Endothelial cell of umbilical vein (primary cell): ENCODE measurements at regions not wholly inside any gene's neighbourhood (a gene's known extent, or its start where the extent isn't known, plus 50 kb on each side); places are given as distances from the start of the nearest gene placed in this dataset.

Source experiments
- BruUV-seq: library from RNA; stranded (reverse); fragments of 400-500 nt; replicated peaks from 2 replicates; lab custom pipeline; 2021; lab: Mats Ljungman, UMichigan
- CTCF ChIA-PET: fragments of 300-600, 350-600 bp; sonication (Branson Sonifier 250); formaldehyde crosslinking; loops from one replicate; lab custom pipeline; 2021; ENCODE audit warnings: antibody characterized with exemption, inconsistent platforms; lab: Charles Lee
- POLR2A ChIA-PET: fragments of 300-600, 350-600 bp; sonication (Branson Sonifier 250); formaldehyde crosslinking; loops from one replicate; lab custom pipeline; 2021; ENCODE audit warnings: antibody characterized with exemption, inconsistent platforms; lab: Charles Lee
- DNase-seq: peaks from one replicate; pipeline ENCODE4 v3.0.0-alpha.2; 2011; ENCODE audit warnings: low read depth, low spot score
- FAIRE-seq: peaks from 2 replicates; lab custom pipeline; 2011; peaks lifted over from hg19 to GRCh38; lab: Jason Lieb, UNC
- H2AFZ ChIP-seq: 2 replicates; pipeline ENCODE4 v1.6.0; 2012; ENCODE audit warnings: low read depth, low read length, control low read depth, inconsistent platforms
- H3K27ac ChIP-seq: 2 replicates; pipeline ENCODE4 v1.5.1; 2011; ENCODE audit warnings: low read depth, mild to moderate bottlenecking, control low read depth, low read length, moderate library complexity; ENCODE audit not compliant: insufficient read depth
- H3K27me3 ChIP-seq, 2 experiments: 2 replicates each; pipeline versions ENCODE4 v1.6.0 to v1.6.1; 2011; ENCODE audit warnings: low read length in 2 of 2, mixed read lengths in 1 of 2; ENCODE audit not compliant: control insufficient read depth in 2 of 2, insufficient read depth in 2 of 2
- H3K36me3 ChIP-seq, 2 experiments: 2 replicates in 1 of 2; 3 replicates in 1 of 2; pipeline ENCODE4 v1.5.1; 2011; ENCODE audit warnings: low read length in 2 of 2, mild to moderate bottlenecking in 1 of 2, moderate library complexity in 1 of 2; ENCODE audit not compliant: control insufficient read depth in 2 of 2, insufficient read depth in 2 of 2; ENCODE audit errors: extremely low read depth in 1 of 2
- H3K4me1 ChIP-seq: 3 replicates; pipeline ENCODE4 v1.5.1; 2011; ENCODE audit warnings: mild to moderate bottlenecking, low read length; ENCODE audit not compliant: control insufficient read depth, insufficient read depth; ENCODE audit errors: extremely low read depth
- H3K4me2 ChIP-seq: 2 replicates; pipeline ENCODE4 v1.6.1; 2011; ENCODE audit warnings: low read length, control low read depth, mixed read lengths; ENCODE audit not compliant: insufficient read depth
- H3K4me3 ChIP-seq, 3 experiments: fragments of 200-600 bp in 1 of 3; sonication (generic), shearing (Covaris generic) in 1 of 3; replicated peaks in 1 of 3; 2 replicates each; pipeline ENCODE4 v1.5.1; 2011 to 2016; ENCODE audit warnings: control low read depth in 3 of 3, low read length in 3 of 3, mild to moderate bottlenecking in 2 of 3, inconsistent platforms in 1 of 3, low read depth in 1 of 3, moderate library complexity in 1 of 3; ENCODE audit not compliant: insufficient read depth in 1 of 3
- H3K79me2 ChIP-seq: 2 replicates; pipeline ENCODE4 v1.6.0; 2012; ENCODE audit warnings: low read length, inconsistent platforms; ENCODE audit not compliant: control insufficient read depth, insufficient read depth
- H3K9ac ChIP-seq: replicated peaks from 2 replicates; pipeline ENCODE3; 2011; ENCODE audit warnings: low read length, control low read depth; ENCODE audit not compliant: insufficient read depth; ENCODE audit errors: extremely low read depth
- H3K9me1 ChIP-seq: replicated peaks from 3 replicates; pipeline ENCODE4 v1.6.0; 2011; ENCODE audit warnings: mild to moderate bottlenecking, low read length; ENCODE audit not compliant: control insufficient read depth, insufficient read depth; ENCODE audit errors: extremely low read depth
- H3K9me3 ChIP-seq: replicated peaks from 2 replicates; pipeline ENCODE4 v1.5.1; 2012; ENCODE audit warnings: low read length, inconsistent platforms; ENCODE audit not compliant: control insufficient read depth, insufficient read depth
- H4K20me1 ChIP-seq: replicated peaks from 2 replicates; pipeline ENCODE3; 2011; ENCODE audit warnings: mild to moderate bottlenecking, low read length; ENCODE audit not compliant: control insufficient read depth, insufficient read depth; ENCODE audit errors: extremely low read depth
- EZH2 ChIP-seq: IDR thresholded peaks from 2 replicates; pipeline ENCODE4 v1.6.1; 2012; ENCODE audit warnings: borderline replicate concordance, low read depth, mild to moderate bottlenecking, moderate library complexity, low read length, inconsistent platforms; ENCODE audit not compliant: severe bottlenecking
- FOS ChIP-seq: IDR thresholded peaks from 2 replicates; pipeline ENCODE4 v1.6.1; 2011; ENCODE audit warnings: mild to moderate bottlenecking, low read length, moderate library complexity, borderline replicate concordance; ENCODE audit not compliant: insufficient read depth
- GATA2 ChIP-seq: IDR thresholded peaks from 2 replicates; pipeline ENCODE4 v1.7.0; 2011; ENCODE audit warnings: low read depth, mild to moderate bottlenecking, moderate library complexity, mixed read lengths, low read length; ENCODE audit not compliant: insufficient read length, insufficient read depth
- JUN ChIP-seq: IDR thresholded peaks from 2 replicates; pipeline ENCODE4 v1.6.1; 2011; ENCODE audit warnings: borderline replicate concordance, low read depth; ENCODE audit not compliant: insufficient read length, insufficient read depth
- MYC ChIP-seq: IDR thresholded peaks from one replicate; pipeline ENCODE4 v1.6.1; 2011; ENCODE audit warnings: mild to moderate bottlenecking, low read depth, low read length
- POLR2A ChIP-seq: IDR thresholded peaks from 2 replicates; pipeline ENCODE4 v1.6.1; 2012; ENCODE audit warnings: low read depth, mild to moderate bottlenecking, control low read depth, low read length
- POLR2AphosphoS5 ChIP-seq: IDR thresholded peaks from 2 replicates; pipeline ENCODE4 v1.6.1; 2012; ENCODE audit warnings: low read depth, mild to moderate bottlenecking, control low read depth, low read length, moderate library complexity; ENCODE audit not compliant: insufficient read depth
- dilution Hi-C: fragments of 300-500 bp; cut with MboI; formaldehyde crosslinking; loops from one replicate; pipeline ENCODE4 v1.15.0; 2019; ENCODE audit warnings: low sequenced_read_pairs; ENCODE audit not compliant: extremely low pct_ligation_motif_present
- intact Hi-C: fragments of 100-400 bp; cut with micrococcal nuclease; formaldehyde crosslinking; loops from one replicate; pipeline ENCODE4 v1.10.0; 2022
- TF ChIP-seq, protein P1 (sequence below): IDR thresholded peaks from 2 replicates; pipeline ENCODE4 v1.6.1; 2011; ENCODE audit not compliant: insufficient read depth, insufficient read length
- TF ChIP-seq, protein P2 (sequence below), 2 donors: IDR thresholded peaks; 1 replicate in 1 of 2; 2 replicates in 1 of 2; pipeline ENCODE4 v1.5.1; 2011; ENCODE audit warnings: low read length in 2 of 2, mild to moderate bottlenecking in 2 of 2, moderate library complexity in 2 of 2, control low read depth in 1 of 2, inconsistent platforms in 1 of 2, low read depth in 1 of 2; ENCODE audit not compliant: insufficient read depth in 1 of 2; ENCODE audit errors: extremely low read depth in 1 of 2

DNA sequence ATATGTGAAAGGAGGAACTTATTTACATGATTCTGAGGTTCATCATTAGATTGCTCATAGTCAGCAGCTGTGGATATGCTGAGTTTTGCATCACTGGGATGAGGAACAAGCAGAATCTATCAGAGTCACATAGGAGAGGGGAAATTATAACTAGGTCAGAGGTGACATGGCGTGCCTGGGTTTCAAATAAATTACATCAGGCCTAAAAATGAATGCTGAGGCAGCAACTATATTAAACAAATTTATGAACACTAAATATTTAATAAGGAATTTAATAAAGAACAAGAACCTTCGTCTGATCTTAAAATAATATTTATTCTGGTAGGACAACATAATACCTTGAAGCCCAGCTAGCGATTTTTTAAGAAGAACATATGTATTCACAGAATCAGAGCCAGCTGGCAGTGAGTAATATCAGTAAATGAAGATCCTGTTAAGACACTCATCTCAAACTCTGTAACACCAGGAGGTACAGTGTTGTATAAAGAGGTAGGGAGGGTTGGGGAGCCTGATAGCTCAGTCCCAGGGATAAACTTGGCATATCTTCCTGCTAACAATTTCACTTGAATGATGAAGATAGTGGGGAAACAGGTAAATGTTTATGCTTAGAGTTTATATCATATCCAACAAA is 60.9 kb upstream of the HS3ST1 start:
- Histone ChIP-seq H3K4me3 (no peak overlapping the region), H3K36me3 (no peaks in the 10 kb centered on the region), H2AFZ (no peak overlapping the region), H3K27ac (no peak overlapping the region), H3K9me3 (no peaks in the 10 kb centered on the region), H3K4me2 (no peak overlapping the region), H3K27me3 (no peaks in the 10 kb centered on the region), H4K20me1 (no peaks in the 10 kb centered on the region), H3K79me2 (no peaks in the 10 kb centered on the region), H3K9ac (no peak overlapping the region), H3K9me1 (no peaks in the 10 kb centered on the region), H3K4me1 (peaks cover 3% of the 10 kb centered on the region)
- FAIRE-seq (no peak), DNase-seq (no peak)
- TF ChIP-seq POLR2A (no peak), GATA2 (no peak), POLR2AphosphoS5 (no peak), FOS (no peak), EZH2 (no peak), JUN (no peak), MYC (no peak)
- TF ChIP-seq, protein P1, sequence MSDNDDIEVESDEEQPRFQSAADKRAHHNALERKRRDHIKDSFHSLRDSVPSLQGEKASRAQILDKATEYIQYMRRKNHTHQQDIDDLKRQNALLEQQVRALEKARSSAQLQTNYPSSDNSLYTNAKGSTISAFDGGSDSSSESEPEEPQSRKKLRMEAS, result no peak
- TF ChIP-seq, protein P2, sequence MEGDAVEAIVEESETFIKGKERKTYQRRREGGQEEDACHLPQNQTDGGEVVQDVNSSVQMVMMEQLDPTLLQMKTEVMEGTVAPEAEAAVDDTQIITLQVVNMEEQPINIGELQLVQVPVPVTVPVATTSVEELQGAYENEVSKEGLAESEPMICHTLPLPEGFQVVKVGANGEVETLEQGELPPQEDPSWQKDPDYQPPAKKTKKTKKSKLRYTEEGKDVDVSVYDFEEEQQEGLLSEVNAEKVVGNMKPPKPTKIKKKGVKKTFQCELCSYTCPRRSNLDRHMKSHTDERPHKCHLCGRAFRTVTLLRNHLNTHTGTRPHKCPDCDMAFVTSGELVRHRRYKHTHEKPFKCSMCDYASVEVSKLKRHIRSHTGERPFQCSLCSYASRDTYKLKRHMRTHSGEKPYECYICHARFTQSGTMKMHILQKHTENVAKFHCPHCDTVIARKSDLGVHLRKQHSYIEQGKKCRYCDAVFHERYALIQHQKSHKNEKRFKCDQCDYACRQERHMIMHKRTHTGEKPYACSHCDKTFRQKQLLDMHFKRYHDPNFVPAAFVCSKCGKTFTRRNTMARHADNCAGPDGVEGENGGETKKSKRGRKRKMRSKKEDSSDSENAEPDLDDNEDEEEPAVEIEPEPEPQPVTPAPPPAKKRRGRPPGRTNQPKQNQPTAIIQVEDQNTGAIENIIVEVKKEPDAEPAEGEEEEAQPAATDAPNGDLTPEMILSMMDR (IDR thresholded peaks at IDR 0.05; ENCODE audit: extremely low read depth in 1 of 2, insufficient read depth in 1 of 2, low read depth in 1 of 2, low read length in 2 of 2), result no peak
- ChIA-PET CTCF (no interaction called here), POLR2A (no interaction called here)
- BruUV-seq, result no TSS peak
- intact Hi-C loops, result no loop called here
- dilution Hi-C loops, result no loop called here
